ENCODE measurements at regions not wholly inside any gene's neighbourhood (a gene's known extent, or its start where the extent isn't known, plus 50 kb on each side); places are given as distances from the start of the nearest gene placed in this dataset.

DNA sequence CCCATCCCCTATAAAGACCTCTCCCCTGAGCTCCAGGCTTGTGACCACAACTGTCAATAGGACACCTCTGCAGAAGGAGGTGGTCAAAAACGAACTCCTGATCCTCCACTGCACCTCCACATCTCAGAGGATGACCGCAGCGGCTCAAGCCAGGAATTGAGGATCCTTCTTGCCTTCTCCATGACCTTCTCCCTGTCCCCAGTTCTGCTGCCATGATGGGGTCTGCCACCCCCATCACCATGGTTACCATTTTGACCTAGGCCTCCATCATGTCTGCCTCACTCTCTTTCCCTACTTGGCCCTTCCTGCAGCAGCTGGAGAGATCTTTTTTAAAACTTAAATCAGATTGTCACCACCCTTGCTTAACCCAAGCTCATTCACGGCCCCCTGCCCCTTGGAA lies 81.3 kb upstream of the LINGO1 start:
- TF ChIP-seq, protein P1, sequence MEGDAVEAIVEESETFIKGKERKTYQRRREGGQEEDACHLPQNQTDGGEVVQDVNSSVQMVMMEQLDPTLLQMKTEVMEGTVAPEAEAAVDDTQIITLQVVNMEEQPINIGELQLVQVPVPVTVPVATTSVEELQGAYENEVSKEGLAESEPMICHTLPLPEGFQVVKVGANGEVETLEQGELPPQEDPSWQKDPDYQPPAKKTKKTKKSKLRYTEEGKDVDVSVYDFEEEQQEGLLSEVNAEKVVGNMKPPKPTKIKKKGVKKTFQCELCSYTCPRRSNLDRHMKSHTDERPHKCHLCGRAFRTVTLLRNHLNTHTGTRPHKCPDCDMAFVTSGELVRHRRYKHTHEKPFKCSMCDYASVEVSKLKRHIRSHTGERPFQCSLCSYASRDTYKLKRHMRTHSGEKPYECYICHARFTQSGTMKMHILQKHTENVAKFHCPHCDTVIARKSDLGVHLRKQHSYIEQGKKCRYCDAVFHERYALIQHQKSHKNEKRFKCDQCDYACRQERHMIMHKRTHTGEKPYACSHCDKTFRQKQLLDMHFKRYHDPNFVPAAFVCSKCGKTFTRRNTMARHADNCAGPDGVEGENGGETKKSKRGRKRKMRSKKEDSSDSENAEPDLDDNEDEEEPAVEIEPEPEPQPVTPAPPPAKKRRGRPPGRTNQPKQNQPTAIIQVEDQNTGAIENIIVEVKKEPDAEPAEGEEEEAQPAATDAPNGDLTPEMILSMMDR (IDR thresholded peaks at IDR 0.05), result no peak
- TF ChIP-seq EZH2 (IDR thresholded peaks at IDR 0.05; ENCODE audit: borderline replicate concordance, insufficient read depth, low read depth, low read length, poor library complexity, severe bottlenecking), result no peak

Data from B cell (primary cell).